DMS 273 (cell line): ENCODE measurements at regions not wholly inside any gene's neighbourhood (a gene's known extent, or its start where the extent isn't known, plus 50 kb on each side); places are given as distances from the start of the nearest gene placed in this dataset.

Experiments
- DNase-seq: peaks from one replicate; lab custom pipeline; 2025; ENCODE audit not compliant: unreplicated experiment; lab: John Stamatoyannopoulos, UW

DNA sequence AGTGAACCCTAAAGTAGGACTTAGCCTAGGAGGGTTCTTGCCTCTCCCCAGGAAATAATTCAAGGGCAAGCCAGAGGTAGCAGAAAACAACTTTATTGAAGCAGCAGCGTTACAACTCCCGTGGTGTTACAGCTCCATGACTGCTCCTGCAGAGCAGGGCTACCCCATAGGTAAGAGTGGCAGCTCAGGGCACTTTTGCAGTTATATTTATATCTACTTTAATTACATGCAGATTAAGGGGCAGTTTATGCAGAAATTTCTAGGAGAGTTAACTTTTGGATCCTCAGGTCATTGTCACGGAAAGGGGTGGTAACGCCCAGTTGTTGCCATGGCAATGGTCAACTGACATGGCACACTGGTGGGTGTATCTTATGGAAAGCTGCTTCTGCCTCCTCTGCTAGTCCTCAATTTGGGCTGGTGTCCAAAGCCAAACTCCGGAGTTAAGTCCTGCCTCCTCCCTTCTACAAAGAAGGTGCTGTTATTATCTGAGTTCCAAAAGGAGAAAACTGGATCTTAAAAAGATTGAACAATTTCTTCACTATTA, 1413.0 kb downstream of the DSC3 start:
- DNase-seq = no peak

DNA sequence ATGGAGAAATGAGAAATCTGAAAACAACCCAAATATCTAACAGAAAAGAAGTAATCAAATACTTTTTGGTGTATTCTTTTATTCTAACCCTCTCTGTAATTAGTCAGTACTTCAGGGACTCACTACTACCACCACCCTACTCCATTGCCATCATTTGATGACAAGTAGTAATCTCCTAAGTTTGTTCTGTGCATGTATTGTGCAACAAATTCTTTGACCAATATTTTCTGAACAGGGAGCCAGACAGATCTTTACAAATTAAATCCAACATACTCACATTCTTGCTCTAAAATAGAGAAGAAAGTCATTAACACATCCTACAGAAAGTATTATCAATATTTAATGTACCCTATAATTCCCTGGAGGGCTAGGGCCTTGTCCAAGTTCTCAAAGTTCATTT, 1416.4 kb downstream of the DSC3 start:
- DNase-seq = no peak

DNA sequence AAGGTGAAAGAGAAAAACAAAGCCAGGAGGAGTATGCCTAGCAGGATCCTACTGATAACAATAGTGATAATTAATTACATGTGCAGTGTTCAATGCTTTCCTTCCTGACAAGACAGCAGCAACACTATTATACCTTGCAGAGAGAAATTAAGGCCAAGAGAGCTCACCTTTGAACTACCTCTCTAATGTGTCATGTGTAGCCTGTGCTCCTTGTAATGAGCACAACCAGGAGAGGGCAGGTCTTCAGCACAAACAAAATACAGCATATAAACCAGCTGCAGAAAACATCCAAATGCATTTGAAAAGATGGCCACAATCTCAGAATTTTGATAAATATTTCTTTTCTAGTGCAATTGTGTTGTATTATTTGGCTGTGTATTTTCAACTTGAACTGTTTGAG, 1425.7 kb downstream of the DSC3 start:
- DNase-seq = no peak

DNA sequence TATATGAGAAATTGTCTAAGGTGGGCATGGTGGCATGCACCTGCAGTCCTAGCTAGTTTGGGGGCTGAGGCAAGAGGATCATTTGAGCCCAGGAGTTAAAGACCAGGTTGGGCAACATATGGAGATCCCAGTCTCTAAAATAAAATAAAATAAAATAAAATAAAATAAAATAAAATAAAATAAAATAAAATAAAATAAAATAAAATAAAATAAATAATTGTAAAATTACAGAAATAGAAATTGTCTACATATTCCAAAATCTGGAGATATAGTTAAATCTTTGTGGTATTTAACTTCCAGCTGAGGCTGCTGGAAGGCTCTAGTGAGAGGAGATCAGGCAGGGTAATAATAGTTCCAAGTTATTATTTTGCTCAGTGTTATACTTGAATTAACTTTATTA, 1432.1 kb upstream of the CDH2 start:
- no peak for DNase-seq

DNA sequence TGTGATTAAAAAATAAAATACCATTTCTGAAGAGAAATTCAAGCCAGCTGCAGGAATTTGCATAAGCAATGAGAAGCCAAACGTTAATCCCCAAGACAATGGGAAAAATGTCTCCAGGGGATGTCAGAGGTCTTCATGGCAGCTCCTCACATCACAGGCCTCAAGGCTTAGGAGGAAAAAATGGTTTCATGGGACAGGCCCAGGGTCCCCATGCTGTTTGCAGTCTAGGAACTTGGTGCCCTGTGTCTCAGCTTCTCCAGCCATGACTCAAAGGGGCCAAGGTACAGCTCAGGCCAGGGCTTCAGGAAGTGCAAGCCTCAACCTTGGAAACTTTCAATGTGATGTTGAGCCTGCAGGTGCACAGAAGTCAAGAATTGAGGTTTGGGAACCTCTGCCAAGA, 1428.4 kb upstream of the CDH2 start:
- no peak for DNase-seq

DNA sequence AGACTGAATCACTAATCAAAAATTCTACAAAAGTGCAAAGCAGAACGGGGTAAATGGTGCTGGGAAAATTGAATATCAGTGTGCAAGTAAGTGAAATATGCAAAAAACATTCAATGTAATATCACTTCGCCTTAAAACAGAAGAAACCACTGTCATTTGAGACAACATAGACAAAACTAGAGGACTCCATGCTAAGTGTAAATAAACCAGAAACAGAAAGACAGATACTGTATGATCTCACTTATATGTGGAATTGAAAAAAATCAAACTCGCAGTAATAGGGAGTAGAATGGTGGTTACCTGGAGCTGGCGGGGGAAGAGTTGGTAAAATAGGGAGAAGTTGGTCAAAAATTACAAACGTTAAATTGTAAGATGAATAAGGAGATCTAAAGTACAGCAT, 1420.0 kb upstream of the CDH2 start:
- DNase-seq = no peak

DNA sequence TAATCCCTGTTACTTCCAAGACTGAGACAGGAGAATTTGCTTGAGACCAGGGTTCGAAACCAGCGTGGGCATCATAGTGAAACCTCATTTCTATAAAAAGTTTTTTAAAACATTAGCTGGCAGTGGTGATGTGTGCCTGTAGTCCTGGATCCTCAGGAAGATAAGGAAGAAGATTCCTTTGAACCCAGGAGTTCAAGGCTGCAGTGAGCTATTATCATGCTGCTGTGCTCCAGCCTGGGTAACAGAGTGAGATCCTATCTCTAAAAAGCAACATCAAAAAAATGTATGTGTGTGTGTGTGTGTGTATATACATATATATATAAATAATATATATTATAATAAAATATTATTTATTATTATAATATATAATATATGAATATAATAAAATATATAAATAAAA, 1417.6 kb upstream of the CDH2 start:
- no peak for DNase-seq

DNA sequence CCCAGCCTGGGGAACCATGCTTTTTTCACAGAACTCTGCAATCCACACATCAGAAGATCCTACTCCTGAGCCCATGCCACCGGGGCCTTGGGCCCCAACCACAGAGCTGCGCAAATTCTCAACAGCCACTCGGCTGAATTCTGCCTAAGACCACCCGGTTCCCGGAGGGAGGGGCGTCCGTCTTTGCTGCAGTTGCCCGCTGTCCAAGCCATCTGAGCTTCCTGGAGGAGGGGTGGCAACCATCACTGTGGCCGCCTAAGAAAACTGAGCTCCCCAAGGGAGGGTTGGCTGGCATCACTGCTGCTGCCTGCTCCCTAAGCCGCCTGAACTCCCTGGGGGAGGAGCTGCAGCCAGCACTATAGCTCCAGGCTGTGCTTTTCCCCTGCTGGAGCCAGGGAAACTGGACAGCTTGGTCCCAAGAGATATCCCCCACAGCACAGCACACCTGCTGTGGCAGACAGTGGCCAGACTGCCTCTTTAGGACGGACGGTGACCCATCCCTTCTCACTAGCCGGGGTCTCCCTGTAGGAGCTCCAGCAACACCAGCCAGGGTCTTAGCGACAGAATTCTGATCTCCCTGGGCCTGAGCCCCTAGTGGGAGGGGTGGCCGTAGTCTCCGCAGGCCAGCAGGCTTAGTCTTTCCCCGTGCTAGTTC, 1411.6 kb upstream of the CDH2 start:
- DNase-seq = no peak

DNA sequence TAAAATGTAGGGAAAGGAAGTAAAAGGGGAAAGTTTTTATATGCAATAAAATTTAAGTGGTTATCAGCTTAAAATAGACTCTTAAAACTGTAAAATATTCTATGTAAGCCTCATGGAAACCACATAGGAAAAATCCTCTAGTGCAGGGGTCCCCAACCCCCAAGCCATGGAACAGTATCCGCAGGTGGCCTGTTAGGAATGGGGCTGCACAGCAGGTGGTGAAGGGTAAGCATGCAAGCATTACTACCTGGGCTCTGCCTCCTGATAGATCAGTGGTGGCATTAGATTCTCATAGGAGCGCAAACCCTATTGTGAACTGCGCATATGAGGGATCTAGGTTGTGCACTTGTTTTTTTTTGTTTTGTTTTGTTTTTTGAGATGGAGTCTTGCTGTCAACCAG, 1409.3 kb upstream of the CDH2 start:
- no peak for DNase-seq

DNA sequence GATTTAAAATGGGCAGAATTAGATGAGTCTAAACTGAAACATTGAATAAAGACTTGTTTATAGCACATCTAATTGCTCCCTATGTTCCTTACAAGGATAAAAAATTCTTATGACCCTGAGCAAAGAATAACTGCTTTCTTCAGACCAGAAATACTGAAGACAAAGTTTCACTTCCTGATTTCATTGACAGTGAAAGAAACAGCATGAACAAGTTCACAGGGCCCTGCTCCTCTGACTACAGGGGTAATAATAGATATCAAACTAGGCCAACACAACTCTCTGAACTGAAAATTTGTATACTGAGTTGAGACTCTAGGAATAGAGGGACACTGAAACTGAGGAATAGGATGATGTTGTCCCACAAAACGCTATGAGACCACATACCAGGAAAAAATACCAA, 1383.3 kb upstream of the CDH2 start:
- no peak for DNase-seq

DNA sequence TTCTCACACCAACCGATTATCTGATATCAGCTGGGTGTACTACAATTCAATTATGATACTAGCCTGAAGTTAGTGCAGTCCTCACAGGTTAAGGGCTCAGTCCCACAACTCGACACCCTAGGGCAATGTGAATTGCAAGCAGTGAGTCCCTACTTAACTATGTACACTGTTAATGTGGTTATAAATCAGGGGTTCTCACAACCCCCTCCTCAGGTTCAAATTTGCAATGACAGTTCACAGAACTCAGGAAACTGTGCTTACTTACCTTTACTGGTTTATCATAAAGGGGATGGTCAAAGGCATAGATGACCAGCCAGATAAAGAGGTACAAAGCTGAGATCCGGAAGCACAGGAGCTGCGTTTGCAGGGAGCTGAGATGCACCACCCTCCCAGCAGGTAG, 1379.1 kb upstream of the CDH2 start:
- DNase-seq = no peak

DNA sequence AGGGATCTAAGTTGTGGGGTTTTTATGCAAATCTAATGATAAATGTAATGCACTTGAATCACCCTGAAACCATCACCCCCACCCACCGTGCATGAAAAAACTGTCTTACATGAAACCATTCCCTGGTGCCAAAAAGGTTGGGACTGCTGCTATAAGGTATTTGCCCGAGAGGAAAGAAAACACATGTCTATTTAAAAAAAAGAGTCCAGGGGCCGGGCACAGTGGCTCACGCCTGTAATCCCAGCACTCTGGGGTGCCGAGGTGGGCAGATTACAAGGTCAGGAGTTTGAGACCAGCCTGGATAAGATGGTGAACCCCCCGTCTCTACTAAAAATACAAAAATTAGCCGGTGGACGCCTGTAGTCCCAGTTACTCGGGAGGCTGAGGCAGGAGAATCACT, 1372.8 kb upstream of the CDH2 start:
- DNase-seq = no peak

DNA sequence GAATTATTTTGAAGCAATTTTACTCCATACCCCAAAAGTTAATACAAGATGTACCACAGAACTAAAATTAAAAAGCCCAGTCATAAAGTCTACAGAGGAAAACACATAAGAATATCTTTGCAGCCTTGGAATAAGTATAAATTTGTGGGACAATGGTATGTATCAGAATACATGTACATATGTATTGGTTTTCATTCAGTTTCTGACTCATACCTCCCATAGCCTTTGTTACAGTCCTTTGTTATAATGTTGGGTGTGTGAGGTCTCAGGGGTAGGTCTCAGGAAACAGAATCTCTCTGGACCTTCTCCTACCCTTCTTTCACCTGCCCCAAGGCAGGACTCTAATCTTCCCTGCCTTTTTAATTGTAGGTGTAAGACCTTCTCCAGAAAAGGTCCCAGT, 1370.7 kb upstream of the CDH2 start:
- DNase-seq = no peak

DNA sequence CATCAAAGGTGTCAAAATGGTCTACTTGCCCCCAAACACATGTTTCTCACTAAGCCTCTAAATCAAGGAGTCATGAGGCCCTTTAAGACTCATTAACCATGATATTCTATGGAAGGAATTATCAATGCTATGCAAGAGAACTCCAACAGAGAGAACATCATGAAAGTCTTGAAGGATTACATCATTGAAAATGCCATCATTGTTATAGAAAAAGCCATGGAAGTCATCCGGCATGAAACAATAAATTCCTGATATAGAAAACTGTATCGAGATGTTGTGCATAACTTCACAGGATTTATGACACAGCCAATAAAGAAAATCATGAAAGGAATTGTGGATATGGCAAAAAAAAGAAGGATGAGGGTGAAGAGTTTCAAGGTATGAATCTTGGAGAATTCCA, 1363.6 kb upstream of the CDH2 start:
- no peak for DNase-seq

DNA sequence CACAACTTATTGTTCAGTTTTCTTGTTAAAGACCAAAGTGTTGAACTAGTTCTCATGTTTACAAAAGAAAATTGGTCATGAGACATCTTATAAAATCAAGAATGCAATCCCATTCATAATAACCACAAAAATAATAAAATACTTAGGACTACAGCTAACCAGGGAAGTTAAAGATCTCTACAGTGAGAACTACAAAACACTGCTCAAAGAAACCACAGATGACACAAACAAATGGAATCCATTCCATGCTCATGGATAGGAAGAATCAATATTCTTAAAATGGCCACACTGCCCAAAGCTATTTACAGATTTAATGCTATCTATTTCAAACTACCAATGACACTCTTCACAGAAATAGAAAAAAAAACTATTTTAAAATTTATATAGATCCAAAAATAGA, 1354.8 kb upstream of the CDH2 start:
- no peak for DNase-seq

DNA sequence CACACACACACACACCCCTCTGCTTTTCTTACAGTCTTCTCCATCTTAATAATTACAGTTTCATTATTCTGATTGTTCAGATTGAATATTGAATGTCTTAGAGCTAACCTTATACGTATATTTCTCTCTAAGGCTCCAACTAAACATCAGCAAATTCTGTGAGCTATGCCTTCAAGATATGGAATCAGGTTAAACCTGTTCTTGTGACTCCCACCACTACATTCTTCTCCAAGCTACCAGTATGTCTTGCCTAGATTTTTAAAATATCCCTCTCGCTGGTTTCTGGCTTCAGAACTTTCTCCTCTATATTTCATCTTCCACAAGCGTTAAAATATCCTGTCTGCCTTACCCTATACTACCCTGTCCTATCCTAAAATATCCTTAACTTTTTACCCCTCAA, 1346.4 kb upstream of the CDH2 start:
- no peak for DNase-seq

DNA sequence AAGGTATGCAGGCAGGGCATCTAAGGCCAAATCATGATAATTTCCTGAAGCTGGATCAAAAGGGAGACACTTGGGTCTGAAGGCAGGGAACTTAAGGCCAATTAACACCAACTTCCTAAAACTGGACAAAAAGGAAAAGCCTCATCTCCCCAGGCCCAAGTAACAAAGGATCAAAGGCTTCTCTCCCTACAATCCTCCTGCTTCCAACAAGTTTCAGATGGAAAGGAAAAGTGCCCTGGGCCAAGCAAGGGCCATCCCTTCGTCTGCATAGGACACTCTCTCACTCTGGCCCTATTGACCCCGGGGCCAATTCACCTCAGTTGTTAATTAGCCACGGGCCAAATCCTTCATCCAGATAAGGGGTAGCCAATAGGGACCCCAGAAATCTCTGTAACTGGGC, 1335.8 kb upstream of the CDH2 start:
- DNase-seq = no peak

DNA sequence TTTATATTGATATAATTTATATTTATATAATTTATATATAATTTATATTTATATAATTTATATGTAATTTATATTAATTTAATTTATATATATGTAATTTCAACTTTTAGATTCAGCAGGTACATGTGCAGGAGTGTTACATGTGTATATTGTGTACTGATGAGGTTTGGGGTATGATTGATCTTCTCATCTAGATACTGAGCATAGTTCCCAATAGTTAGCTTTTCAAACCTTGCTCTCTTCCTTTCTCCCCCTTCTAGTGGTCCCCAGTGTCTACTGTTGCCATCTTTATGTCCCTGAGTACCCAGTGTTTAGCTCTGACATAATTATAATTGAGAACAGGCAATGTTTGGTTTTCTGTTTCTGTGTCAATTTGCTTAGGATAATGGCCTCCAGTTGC, 1335.3 kb upstream of the CDH2 start:
- DNase-seq = no peak

DNA sequence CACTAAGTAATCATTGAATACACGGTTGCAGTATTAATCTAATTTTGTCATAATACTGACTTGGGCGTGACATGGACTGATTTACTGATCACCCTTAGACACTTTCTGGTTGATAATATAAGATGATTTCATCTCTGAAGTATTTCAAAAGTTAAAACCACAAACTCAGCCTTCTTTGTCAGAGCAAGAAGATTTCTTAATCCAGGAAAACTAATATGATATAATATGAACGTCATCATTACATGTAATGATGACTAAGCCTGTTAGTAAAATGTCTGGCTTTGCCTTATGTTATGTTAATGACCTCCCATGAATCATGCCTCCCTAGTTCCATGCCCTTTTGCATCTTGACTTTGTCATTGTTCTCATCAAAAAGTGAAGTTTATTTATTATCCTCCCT, 1325.0 kb upstream of the CDH2 start:
- no peak for DNase-seq

DNA sequence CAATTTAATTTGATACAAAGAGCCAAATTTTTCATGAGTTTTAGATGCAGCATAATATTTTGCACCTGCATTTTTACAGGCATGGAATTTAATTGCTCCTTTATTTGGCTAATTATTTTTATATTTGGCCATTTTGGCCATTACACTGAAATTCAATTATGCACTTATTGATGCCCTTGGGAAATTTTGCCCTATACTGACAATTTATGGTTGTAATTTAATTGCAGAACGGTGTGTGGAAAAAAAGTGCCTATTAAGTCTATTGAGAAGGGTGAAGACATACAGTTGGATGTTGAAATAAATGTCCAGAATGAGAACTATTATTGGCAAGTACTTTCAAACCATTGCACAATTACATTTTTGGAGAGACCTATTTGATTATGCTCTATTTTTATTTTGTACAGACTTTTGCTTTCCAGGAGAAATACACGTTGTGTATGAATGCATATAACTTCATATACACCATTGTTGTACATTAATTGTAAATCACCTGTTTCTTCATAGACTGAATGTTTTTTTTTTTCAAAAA, 1319.3 kb upstream of the CDH2 start:
- DNase-seq = no peak

DNA sequence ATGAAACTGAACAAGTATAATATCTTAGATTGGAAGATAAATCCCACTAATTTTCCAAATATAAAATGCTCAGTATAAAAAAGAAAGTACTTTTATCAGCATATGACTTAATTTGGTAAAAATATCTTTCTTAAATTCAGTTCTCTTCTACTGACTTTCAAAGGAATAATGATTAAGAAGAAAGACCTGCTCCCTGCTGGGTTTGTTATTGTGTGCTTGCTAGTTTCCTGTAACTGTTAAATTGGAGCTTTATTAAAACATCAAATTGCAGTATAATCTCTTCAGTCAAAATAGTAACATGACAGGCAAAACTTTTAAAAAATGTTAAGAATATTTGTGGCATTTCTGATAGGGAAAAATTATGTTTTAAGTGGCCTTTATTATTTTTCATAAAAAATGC, 1317.4 kb upstream of the CDH2 start:
- DNase-seq = no peak

DNA sequence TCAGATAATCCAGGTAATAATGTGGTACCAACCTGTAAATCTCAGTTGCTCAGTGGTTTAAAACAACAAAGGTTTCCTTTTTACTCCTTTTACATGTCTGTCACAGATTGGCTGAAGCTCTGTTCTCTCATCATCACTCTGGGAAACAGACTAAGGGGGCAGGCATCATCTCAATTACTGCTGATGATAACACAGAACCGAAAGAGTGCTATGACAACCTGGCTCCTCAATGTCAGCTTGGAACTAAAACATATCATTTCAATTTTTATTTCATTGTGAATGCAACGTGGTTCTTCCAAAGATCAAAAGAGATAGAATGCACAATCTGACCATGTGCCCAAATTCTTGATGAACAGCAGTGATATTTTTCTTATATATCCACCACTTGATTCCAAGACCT, 1315.0 kb upstream of the CDH2 start:
- DNase-seq = no peak

DNA sequence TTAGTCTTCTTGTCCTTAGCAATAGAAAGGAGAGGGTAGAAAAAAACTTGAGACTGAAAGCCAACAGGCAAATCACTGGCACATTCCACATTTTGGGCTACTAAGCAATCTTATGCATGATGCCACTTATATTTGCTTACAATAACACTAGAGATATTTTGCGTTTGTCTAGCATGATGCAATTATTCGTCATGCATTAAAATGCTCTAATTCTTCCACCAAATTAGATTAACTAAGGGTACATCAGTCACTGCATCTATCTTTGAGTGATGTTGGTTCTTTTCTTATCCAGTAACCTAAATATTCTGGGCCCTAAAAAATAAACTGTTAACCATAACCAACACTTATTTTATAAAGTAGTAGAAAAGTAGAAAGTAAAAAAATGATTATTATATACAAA, 1311.7 kb upstream of the CDH2 start:
- DNase-seq = no peak
